Activated naive CD8-positive, alpha-beta T cell treated with anti-CD3 and anti-CD28 coated beads, Interleukin-2, amount 10 ng/mL, durations not matched to agents 7 days and 5 days (primary cell): ENCODE measurements at regions not wholly inside any gene's neighbourhood (a gene's known extent, or its start where the extent isn't known, plus 50 kb on each side); places are given as distances from the start of the nearest gene placed in this dataset.

ENCODE experiments used
- ATAC-seq: fragments of 150-1000 bp; cut with Tn5 transposase; one replicate; pipeline ENCODE4 v1.10.0; 2021; ENCODE audit warnings: low read depth, moderate library complexity
- POLR2A ChIA-PET: fragments of 350-600 bp; sonication (Branson Sonifier 250); formaldehyde crosslinking; loops from one replicate; lab custom pipeline; 2021; ENCODE audit warnings: antibody characterized with exemption; lab: Charles Lee
- DNase-seq: peaks from one replicate; pipeline ENCODE4 v3.0.0; 2021
- H3K27ac Mint-ChIP-seq: one replicate; pipeline ENCODE4 v1.8.0; 2022; ENCODE audit warnings: mild to moderate bottlenecking, mixed read lengths
- H3K27me3 Mint-ChIP-seq: one replicate; pipeline ENCODE4 v1.8.0; 2022; ENCODE audit warnings: mild to moderate bottlenecking, moderate library complexity, mixed read lengths
- H3K36me3 Mint-ChIP-seq: one replicate; pipeline ENCODE4 v1.8.0; 2021; ENCODE audit warnings: mild to moderate bottlenecking, mixed read lengths
- H3K4me1 Mint-ChIP-seq: one replicate; pipeline ENCODE4 v1.8.0; 2021; ENCODE audit warnings: mixed read lengths
- H3K4me3 Mint-ChIP-seq: one replicate; pipeline ENCODE4 v1.8.0; 2022; ENCODE audit warnings: mild to moderate bottlenecking, moderate library complexity, mixed read lengths
- H3K9me3 Mint-ChIP-seq: one replicate; pipeline ENCODE4 v1.8.0; 2021; ENCODE audit warnings: mixed read lengths

DNA sequence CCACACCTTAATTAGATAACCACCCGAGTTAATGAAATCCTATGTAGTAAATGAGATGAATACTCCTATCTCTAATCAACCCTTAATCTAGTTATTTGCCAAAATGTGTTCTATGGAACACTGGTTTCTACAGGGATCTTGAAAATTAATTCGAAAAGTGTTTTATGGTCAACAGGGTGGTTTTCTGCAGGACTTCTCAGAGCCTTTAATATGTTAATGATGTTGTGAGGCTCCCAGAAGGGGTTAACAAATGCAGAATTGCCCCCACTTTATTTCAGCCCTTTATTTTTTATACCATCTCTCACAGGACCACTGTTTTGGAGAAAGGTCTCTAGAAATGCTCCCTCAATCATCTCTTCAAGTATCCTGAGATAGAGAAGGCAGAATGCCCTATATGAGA, 153.1 kb upstream of the RPH3A start:
- no peaks in the 10 kb centered on the region for H3K36me3 Mint-ChIP-seq
- POLR2A ChIA-PET, result no interaction called here
- no peaks in the 10 kb centered on the region for H3K9me3 Mint-ChIP-seq
- DNase-seq (no peak), ATAC-seq (no peak)
- no peak overlapping the region for H3K27ac Mint-ChIP-seq
- H3K4me3 Mint-ChIP-seq, result no peak overlapping the region
- H3K4me1 Mint-ChIP-seq, result no peaks in the 10 kb centered on the region
- H3K27me3 Mint-ChIP-seq, result peaks cover 15% of the 10 kb centered on the region

- peaks cover 8% of the 10 kb centered on the region for H3K27me3 Mint-ChIP-seq
- H3K4me1 Mint-ChIP-seq, result no peaks in the 10 kb centered on the region
- POLR2A ChIA-PET, result no interaction called here
- H3K27ac Mint-ChIP-seq, result no peak overlapping the region
- no peaks in the 10 kb centered on the region for H3K9me3 Mint-ChIP-seq
- DNase-seq, result no peak
- no peak overlapping the region for H3K4me3 Mint-ChIP-seq
- no peaks in the 10 kb centered on the region for H3K36me3 Mint-ChIP-seq
- ATAC-seq, result no peak
These were observed 146.0 kb upstream of the RPH3A start for GRCh38 chr12:112645586-112645985.

DNA sequence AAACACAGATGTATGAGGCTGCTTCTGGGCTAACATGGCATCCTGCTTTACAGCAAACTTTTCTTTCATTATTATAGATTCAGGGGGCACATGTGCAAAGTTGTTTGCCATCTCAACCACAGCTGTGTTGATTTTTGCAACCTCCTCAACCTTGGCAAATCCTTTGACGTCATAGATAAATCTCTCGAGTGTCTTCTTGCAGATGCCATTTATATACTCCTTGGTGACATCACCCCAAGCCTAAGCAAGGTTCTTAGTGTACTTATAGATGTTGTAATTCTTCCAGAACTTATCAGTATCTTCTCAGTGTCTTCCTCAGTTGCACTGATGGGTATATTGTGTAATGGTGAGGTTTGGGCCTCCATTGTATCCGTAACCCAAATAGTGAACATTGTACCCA, 135.4 kb upstream of the RPH3A start:
- POLR2A ChIA-PET, result no interaction called here
- Mint-ChIP-seq H3K9me3 (no peaks in the 10 kb centered on the region), H3K4me1 (no peaks in the 10 kb centered on the region), H3K27me3 (peaks cover 8% of the 10 kb centered on the region), H3K27ac (no peak overlapping the region), H3K4me3 (no peak overlapping the region), H3K36me3 (no peaks in the 10 kb centered on the region)
- no peak for ATAC-seq
- no peak for DNase-seq

- H3K36me3 Mint-ChIP-seq, result no peaks in the 10 kb centered on the region
- POLR2A ChIA-PET, result no interaction called here
- H3K27ac Mint-ChIP-seq, result no peak overlapping the region
These were observed 127.0 kb upstream of the RPH3A start for GRCh38 chr12:112664569-112664968.

GRCh38 chr12:112665958-112666357, 125.6 kb upstream of the RPH3A start:
- POLR2A ChIA-PET, result no interaction called here
- H3K4me1 Mint-ChIP-seq, result no peaks in the 10 kb centered on the region
- DNase-seq, result no peak

More at GRCh38 chr12:112664569-112664968, 127.0 kb upstream of the RPH3A start:
- no peaks in the 10 kb centered on the region for H3K4me1 Mint-ChIP-seq
- ATAC-seq (no peak), DNase-seq (peak; percentile 26)
- peaks cover 4% of the 10 kb centered on the region for H3K27me3 Mint-ChIP-seq
- peaks cover 1% of the 10 kb centered on the region for H3K9me3 Mint-ChIP-seq
- no peak overlapping the region for H3K4me3 Mint-ChIP-seq

DNA sequence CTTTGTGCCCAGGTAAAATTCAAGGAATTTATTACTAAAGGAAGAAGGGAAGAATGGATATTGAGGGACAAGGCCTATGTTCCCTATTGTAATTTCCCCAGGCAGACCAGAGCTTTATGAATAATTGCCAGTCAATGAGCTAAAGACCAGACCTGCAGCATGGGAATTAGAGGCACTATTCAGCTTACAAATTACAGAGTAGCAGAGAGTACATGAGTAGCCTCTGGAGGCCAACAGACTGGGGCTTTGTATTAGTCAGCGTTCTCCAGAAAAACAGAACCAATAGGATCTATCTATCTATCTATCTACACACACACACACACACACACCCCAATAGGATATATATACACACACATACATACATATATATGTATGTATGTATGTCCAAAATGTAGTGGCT, 120.0 kb upstream of the RPH3A start:
- no peak for ATAC-seq
- no peaks in the 10 kb centered on the region for H3K4me1 Mint-ChIP-seq
- peaks cover 10% of the 10 kb centered on the region for H3K27me3 Mint-ChIP-seq
- H3K9me3 Mint-ChIP-seq, result no peaks in the 10 kb centered on the region
- no peak overlapping the region for H3K27ac Mint-ChIP-seq
- DNase-seq, result no peak
- no peak overlapping the region for H3K4me3 Mint-ChIP-seq
- POLR2A ChIA-PET, result no interaction called here
- H3K36me3 Mint-ChIP-seq, result no peaks in the 10 kb centered on the region

More at GRCh38 chr12:112665958-112666357, 125.6 kb upstream of the RPH3A start:
- Mint-ChIP-seq H3K9me3 (peaks cover 1% of the 10 kb centered on the region), H3K27me3 (peaks cover 4% of the 10 kb centered on the region), H3K4me3 (no peak overlapping the region), H3K27ac (no peak overlapping the region), H3K36me3 (no peaks in the 10 kb centered on the region)
- no peak for ATAC-seq

- DNase-seq (no peak), ATAC-seq (no peak)
- H3K4me1 Mint-ChIP-seq, result no peaks in the 10 kb centered on the region
- H3K27me3 Mint-ChIP-seq, result peaks cover 11% of the 10 kb centered on the region
- no peaks in the 10 kb centered on the region for H3K36me3 Mint-ChIP-seq
- POLR2A ChIA-PET, result no interaction called here
- no peak overlapping the region for H3K4me3 Mint-ChIP-seq
- no peaks in the 10 kb centered on the region for H3K9me3 Mint-ChIP-seq
- no peak overlapping the region for H3K27ac Mint-ChIP-seq
These were observed 117.0 kb upstream of the RPH3A start for GRCh38 chr12:112674539-112674938.

- POLR2A ChIA-PET, result no interaction called here
- Mint-ChIP-seq H3K4me1 (no peaks in the 10 kb centered on the region), H3K27me3 (peaks cover 15% of the 10 kb centered on the region), H3K4me3 (no peak overlapping the region), H3K27ac (no peak overlapping the region), H3K36me3 (no peaks in the 10 kb centered on the region), H3K9me3 (no peaks in the 10 kb centered on the region)
- no peak for ATAC-seq
- no peak for DNase-seq
These were observed 115.0 kb upstream of the RPH3A start for GRCh38 chr12:112676507-112676906.

- Mint-ChIP-seq H3K27ac (no peak overlapping the region), H3K27me3 (peaks cover 15% of the 10 kb centered on the region), H3K36me3 (no peaks in the 10 kb centered on the region), H3K4me1 (no peaks in the 10 kb centered on the region), H3K9me3 (no peaks in the 10 kb centered on the region), H3K4me3 (no peak overlapping the region)
- POLR2A ChIA-PET, result no interaction called here
- no peak for DNase-seq
- no peak for ATAC-seq
These were observed 114.3 kb upstream of the RPH3A start for GRCh38 chr12:112677050-112677765.

GRCh38 chr12:112680993-112681392, 110.6 kb upstream of the RPH3A start:
- ATAC-seq, result no peak
- Mint-ChIP-seq H3K9me3 (no peaks in the 10 kb centered on the region), H3K36me3 (no peaks in the 10 kb centered on the region), H3K4me1 (no peaks in the 10 kb centered on the region), H3K27ac (no peak overlapping the region), H3K27me3 (peaks cover 13% of the 10 kb centered on the region), H3K4me3 (no peak overlapping the region)
- no peak for DNase-seq
- POLR2A ChIA-PET, result no interaction called here

DNA sequence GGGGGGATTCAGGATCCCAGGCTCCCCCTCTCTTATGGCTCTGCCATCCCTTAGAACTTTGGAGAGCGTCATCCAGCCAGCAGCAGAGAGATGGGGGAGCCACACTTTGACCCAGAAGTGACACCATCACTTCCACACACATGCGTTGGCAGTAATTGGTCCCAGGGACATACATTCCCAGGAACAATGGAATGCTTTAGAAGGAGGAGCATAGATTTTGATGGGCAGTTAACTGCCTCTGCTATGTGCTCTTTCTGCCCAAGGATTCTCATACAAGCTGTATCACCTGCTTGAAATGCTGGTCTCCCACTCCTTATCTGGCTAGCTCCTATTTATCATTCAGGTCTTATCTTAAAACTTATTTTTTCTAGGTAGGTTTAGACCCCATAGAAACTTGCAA, 109.0 kb upstream of the RPH3A start:
- Mint-ChIP-seq H3K36me3 (no peaks in the 10 kb centered on the region), H3K27ac (no peak overlapping the region), H3K9me3 (no peaks in the 10 kb centered on the region), H3K4me1 (no peaks in the 10 kb centered on the region), H3K27me3 (peaks cover 10% of the 10 kb centered on the region), H3K4me3 (no peak overlapping the region)
- no peak for DNase-seq
- no peak for ATAC-seq
- POLR2A ChIA-PET, result no interaction called here

DNA sequence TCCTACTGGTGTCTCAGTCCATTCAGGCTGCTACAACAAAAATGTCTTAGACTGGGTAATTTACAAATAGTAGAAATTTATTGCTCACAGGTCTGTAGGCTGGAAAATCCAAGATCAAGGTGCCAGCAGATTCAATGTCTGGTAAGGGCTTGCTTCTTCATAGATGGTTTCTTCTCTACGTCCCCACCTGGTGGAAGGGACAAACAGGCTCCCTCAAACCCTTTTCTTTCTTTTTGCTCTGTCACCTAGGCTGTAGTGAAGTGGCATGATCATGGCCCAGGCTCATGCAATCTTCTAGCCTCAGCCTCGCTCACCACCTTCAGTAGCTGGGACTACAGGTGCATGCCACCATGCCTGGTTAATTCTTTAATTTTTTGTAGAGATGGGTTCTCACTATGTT, 106.8 kb upstream of the RPH3A start:
- peaks cover 13% of the 10 kb centered on the region for H3K27me3 Mint-ChIP-seq
- H3K4me3 Mint-ChIP-seq, result no peak overlapping the region
- POLR2A ChIA-PET, result no interaction called here
- H3K9me3 Mint-ChIP-seq, result no peaks in the 10 kb centered on the region
- H3K27ac Mint-ChIP-seq, result no peak overlapping the region
- no peaks in the 10 kb centered on the region for H3K36me3 Mint-ChIP-seq
- H3K4me1 Mint-ChIP-seq, result no peaks in the 10 kb centered on the region
- no peak for ATAC-seq
- DNase-seq, result no peak

GRCh38 chr12:112685321-112685720, 106.2 kb upstream of the RPH3A start:
- Mint-ChIP-seq H3K27me3 (peaks cover 13% of the 10 kb centered on the region), H3K27ac (no peak overlapping the region), H3K9me3 (no peaks in the 10 kb centered on the region), H3K4me1 (no peaks in the 10 kb centered on the region), H3K4me3 (no peak overlapping the region), H3K36me3 (no peaks in the 10 kb centered on the region)
- POLR2A ChIA-PET, result no interaction called here
- DNase-seq (no peak), ATAC-seq (no peak)

DNA sequence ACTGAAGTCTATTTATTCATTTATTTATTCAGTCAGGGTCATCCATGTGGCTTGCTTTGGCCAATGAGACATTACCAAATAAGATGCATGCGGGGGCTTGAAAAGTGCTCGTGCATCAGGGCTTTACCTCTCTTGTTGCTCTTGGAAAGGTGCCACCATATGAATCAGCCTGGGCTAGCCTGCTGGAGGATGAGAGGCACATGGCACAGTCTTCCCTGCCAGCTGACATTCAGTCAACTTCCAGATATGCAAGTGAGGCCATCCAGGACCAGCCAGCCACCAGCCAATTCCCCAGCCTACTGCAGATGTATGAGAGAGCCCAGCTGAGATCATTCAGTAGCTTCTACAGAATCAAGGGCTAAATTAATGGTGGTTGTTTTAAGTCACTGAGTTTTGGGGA, 105.2 kb upstream of the RPH3A start:
- POLR2A ChIA-PET, result no interaction called here
- no peak overlapping the region for H3K4me3 Mint-ChIP-seq
- no peaks in the 10 kb centered on the region for H3K9me3 Mint-ChIP-seq
- peaks cover 11% of the 10 kb centered on the region for H3K27me3 Mint-ChIP-seq
- no peak for ATAC-seq
- no peaks in the 10 kb centered on the region for H3K36me3 Mint-ChIP-seq
- no peaks in the 10 kb centered on the region for H3K4me1 Mint-ChIP-seq
- no peak for DNase-seq
- no peak overlapping the region for H3K27ac Mint-ChIP-seq
